Dermis microvascular lymphatic vessel endothelial cell (primary cell): ENCODE measurements at regions not wholly inside any gene's neighbourhood (a gene's known extent, or its start where the extent isn't known, plus 50 kb on each side); places are given as distances from the start of the nearest gene placed in this dataset.

Source experiments
- DNase-seq, 2 donors: peaks; one replicate each; pipeline versions ENCODE4 v3.0.0 to v3.0.0-alpha.2; 2010; ENCODE audit warnings: low read depth in 2 of 2

DNA sequence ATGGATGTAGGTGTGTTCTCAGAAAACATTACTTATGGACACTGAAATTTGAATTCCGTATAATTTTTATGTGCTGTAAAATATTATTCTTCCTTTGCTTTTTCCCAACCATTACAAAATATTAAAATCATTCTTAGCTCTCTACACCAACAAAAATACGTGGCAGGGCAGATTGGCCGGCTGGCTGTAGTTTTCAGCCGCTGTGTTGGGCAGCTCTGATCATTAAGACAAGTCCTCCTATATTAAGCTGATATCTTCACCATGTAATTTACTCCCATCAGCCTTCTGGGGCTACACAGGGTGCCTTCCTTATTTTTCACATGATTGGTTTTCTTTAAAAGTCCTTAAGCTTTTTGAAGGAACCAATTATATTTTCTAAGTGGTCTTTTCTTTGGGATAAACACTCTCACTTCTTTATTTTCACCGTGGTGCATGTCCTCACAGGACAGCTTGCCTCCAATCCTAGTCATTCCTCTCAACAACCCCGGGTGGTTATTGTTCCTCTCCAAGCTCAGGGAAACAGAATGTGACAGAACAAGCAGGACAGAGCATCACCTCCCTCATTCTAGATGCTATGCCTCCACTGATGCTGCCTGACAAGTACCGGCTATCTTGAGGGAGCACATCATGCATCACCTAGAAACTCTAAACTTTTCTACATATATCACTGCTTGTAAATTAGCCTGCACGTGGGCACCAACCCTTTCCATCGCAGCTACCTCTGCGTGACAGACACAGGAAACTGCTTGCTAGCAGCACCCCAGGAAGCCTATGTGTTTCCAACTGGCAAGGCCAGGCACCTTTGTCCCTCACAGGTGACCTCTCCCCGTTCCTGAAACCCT, 362.3 kb downstream of the MYCN start:
- no peak for DNase-seq

DNA sequence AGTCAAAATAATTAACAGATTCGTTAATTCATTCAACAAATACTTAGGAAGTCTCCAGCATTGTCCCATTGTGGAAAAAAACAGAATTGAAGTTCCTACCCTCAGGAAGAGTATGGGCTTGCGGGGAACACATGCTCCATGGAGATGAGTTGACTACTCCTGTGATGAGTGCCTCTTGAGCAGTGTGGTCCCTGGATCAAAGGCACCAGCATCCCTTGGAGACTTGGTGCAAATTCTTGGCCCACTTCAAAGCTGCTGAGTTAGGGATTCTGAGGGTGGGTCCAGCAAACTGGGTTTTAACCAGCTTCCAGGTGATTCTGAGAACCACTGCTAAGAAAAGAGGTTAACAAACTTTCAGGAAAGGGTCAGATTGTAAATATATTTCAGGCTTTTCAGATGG, 361.6 kb downstream of the MYCN start:
- no peak for DNase-seq

DNA sequence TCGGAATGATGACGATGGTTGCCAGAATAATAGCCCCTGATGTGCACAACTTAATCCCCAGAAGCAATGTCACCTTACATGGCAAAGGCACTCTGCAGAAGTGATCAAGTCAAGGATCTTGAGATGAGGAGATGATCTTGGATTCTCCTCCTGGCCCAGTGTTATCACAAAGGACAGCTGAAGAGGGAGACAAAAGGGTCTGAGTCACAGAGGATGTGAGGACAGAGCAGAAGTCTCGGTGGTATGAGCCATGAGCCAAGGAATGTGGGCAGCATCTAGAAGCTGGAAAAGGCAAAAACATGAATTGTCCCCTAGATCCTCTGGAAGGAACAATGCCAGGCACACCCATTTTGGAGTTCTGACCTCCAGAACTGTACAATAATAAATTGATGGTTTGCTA, 358.5 kb downstream of the MYCN start:
- DNase-seq = no peak

DNA sequence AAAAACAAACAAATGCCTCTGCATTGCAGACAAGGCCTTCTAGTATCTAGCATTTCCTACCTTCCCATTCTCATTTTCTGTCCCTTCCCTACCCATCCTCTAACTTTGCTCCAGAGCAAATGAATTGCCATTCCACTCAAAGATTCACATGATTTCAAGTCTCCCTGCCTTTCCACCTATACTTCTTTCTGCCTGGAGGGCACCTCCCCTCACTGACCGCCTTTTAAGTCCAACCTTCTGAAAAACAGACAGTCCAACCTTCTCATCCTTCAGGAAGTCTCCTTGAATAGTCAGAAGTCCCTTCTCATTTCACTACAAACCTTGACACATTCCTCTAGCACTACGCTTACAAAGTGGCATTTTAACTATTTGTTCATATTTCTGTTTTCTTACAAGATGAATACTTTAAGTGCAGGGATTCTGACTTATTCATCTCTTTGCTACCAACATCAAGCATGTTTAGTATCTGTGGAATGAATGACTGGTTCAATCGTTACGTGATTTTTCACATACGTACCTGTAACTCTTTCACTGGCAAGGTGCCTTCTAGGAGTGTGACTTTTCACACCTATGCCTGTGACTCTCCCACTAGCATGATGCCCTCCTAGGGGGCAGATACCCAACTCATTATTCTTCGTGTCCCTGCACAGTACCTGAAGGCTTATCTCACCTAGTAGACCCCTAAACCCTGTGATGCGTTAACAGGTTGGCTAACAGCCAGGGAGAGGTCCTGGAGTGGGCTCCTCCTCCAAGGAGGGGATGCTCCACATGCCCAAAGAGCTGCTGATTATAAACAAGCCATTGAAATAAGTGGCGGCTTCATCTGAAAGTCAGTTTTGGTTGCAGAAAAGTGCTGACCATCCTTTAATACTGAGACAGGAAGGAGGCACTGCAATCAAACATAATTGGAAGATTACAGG, 356.2 kb downstream of the MYCN start:
- DNase-seq = no peak

DNA sequence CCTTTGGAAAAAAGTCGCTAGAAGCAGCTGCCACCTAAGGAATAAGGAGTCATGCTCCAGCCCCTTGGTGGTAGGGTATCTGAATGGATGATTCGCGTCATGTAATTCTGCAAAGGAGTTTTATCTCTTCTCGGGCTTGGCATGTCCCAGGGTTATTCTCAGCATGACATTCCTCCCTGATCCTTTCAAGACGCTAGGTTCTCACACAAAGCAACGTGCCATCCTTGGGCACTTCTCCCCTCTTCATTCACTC, 355.6 kb downstream of the MYCN start:
- DNase-seq = no peak

DNA sequence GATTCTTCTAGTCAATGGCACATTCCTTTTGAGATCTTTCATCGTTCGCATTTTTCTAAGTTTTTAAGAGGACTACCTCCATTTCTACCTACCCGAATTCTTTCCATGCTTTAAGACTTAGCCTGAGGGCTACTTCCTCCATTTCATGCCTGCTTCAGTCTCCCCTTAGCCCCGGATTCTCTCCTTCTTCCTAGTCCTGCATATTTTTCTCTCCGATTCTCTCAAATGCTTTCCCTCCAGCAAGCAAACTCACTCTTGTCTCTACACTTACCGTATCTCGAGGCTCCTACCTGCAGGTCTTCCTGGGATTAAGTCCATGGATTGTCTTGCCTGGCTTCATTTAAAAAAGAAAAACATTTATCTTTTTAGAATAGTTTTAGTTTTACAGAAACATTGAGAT, 354.4 kb downstream of the MYCN start:
- no peak for DNase-seq

DNA sequence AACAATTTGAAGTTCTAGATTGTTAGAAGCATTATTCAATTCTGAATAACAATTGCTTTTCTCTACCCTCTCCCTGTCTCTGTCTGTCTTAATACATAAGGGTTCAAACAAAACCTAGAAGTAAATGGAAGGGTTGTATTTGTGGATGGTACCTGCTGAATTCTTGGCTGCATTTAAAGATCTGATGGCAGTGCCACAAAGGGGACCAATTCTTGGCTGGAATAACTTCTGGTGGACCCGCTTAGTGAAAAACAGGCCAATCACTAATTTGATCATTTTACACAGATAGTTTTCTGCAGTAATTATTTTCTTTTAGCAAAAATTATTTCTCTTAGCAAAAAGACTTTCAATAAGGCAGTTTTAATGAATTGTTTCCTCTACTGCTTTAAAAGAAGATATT, 353.5 kb downstream of the MYCN start:
- no peak for DNase-seq

DNA sequence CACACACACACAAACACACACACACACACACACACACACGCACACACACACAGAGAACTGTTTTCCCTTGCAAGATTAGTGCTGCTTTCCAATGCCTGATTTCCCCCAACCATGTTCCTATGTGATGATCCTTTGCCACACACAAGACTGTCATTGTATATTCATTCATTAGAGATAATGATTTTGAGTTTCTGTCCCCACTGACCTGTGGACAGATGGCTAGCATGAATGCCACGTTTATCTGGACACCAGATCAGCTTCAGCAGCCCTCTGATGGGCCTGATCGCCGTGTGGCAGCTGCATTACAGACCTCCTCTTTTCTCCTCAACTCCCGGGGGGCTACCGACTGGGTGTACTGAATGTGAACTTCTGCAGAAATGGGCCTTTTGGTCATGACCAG, 353.0 kb downstream of the MYCN start:
- DNase-seq = no peak

DNA sequence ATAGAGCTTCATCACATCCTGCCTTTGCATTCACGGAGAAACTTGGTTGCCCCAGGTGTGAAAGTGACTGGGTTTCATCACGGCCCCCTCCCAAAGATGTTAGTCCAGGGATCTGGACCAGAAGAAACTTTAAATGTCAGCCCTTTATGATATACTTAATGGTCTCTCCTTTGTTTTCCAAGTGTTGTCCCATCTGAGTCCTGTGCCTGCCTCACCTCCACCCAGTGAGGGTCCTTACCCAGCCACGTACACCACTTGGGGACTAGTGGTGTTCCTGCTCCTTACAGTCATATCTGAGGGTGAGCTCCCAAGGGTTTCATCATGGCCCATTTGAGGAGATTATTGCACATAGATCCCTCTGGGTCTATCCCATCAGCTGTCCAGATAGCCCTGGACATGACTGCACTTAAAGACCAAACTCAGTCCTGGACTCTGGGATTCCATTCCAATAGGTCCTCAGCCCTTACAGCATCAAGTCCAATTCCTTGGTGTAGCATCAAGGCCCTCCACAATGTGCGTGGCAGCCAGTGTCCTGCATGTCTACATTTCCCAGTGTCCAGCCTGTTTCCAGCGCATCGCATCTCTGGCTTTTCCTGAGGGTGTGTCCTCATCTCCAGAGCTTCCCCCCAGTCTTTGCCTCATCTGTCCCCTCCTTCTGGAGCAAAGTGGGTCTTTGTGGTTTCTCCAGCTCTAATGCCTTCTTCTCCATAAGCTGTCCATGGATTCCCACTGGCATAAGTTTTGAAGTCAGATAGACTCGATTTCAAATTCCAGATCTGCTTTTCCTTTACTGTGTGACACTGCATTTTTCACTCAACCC, 351.6 kb downstream of the MYCN start:
- DNase-seq = no peak

DNA sequence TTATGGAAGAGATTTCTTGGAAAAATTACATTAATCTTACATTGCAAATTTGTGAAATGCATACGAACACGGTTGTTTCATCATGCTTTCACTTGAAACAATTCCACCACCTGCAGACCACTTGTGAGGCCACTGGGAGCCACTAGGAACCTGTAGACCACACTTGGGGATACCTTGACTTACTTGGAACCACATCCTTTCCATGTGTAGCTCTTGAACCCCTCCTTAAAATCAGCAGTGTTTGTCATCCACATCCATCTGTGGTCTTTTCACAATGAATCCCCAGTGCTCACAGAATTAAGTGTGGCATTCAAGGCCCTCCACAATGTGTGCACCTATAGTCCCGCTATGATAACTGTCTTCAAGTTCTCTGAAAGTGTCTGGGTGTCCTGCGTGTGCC, 350.9 kb downstream of the MYCN start:
- DNase-seq = no peak

DNA sequence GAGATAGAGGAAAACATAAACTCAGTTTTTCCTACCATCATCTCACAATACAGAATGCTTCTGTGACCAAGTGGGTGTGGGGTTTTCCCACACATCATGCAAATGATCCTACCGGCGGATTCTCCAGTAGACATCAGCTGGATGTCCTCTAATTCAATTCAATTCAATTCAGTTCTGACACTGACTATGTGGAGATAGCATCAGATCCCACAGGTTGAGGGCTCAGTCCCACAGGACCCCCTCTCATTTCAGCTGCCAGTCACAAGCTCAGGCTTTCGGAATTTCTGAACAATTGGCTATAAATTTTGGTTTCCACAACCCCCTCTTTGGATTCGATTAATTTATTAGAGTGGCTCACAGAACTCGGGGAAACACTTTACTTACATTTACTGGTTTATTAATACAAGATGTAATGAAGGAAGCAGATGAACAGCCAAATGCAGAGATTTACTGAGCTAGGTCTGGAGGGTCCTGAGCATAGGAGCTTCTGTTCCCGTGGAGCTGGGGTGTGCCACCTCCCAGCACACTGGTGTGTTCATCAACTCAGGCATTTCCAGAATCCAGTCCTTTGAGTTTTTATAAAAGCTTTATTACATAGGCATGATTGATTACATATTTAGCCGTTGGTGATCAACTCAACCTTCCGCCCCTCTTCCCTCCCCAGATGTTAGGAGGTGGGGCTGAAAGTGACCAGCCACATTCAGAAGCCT, 350.1 kb downstream of the MYCN start:
- DNase-seq = no peak

DNA sequence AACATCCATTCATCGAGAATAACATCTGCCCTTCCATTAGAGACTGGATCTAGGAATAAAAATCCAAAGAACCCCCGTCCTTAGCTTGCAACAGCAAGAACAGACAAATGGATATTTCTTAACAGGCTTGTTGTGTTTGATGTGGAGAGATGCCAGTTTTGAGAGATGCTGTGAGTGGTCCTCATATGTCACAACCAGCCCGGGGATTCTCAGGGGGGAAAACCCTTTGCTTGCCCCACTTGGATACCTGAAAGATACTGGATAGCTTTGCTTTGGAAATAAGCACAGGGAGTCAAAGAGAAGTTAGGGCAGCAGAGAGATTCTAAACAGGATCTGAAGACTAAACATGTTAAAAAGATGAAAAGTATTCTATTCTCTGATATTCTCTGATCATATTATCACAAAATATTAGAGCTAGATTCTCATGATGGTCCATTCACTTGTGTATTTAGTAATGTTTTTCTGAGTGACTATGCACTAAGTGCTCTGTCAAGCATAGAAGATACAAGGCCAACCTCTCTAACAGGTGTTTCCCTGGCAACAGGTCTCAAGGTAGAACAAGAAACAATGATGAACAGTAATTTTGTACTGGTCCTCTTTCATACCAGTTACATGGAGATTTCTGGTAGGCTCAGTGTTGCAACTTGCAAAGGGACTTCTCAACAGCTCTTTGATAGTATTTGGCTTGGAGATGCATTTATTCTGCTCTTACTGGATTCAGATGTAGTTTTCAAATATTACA, 348.2 kb downstream of the MYCN start:
- DNase-seq = no peak

DNA sequence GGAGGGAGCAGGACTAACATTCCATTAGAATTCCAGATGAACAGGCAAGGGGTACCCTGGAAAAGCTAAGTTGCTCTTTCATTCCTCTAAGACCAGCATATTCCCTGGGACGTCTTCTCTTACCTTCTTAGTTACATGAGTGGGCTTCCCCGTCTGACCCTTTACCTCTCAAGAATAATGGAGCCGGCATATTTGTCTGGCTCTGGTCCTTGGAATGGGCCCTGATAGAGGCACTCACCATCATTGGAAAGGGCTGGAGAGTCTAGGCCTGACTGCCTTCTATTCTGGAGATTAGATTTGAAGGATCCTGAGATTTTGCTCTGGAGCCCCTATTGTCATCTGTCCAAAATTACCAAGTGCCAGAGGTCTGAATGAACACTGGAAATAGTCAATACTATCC, 347.5 kb downstream of the MYCN start:
- no peak for DNase-seq

DNA sequence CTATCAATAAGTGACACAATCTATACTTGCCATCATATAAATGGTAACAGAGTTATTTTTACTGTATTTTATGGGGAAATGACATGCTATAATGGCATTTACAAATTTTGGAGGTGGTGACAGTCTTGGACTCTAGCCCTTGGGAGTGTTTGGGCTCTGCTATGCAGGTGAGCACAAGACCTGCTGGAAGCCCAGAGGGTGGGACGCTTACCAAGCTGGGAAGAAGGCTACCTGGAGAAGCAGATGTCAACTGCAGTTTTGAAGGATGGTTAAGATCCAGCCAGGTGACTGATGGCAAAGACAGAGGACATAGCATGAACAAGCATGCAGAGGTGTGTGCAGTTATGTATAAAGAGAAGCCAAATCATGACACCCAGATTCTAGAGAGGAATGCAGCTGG, 346.9 kb downstream of the MYCN start:
- no peak for DNase-seq

DNA sequence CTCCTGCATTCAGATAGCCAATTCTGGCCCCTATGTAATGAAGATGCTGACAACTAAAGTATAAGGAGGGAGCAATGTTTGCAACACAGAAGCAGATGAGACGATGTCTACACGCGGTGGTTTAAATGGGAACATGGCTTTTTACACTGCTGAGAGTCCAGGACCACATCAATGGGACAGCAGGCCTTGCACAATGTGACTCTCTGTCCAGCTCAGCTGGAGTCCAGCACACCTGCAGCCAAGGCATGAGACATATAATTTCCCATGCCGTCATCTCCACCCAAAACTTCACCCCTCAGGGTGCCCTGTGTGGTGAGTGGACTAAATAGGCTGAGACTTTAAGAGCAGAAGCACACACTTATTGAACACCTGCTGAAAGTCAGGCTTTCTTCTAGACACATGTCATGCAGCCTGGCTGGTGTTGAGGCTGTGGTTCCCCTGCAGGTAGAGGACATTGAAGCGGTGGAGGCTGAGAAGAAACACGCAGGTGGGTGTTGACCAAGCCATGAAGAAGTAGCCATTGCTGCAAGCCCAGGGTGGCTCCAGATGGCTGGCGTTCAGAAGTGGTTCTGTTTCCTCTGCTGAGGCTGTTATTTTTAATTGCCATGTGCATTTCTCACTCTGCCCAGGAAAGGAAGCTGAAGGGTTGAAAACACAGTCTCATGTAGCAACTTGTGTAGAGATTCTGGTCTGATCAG, 345.6 kb downstream of the MYCN start:
- DNase-seq = no peak

DNA sequence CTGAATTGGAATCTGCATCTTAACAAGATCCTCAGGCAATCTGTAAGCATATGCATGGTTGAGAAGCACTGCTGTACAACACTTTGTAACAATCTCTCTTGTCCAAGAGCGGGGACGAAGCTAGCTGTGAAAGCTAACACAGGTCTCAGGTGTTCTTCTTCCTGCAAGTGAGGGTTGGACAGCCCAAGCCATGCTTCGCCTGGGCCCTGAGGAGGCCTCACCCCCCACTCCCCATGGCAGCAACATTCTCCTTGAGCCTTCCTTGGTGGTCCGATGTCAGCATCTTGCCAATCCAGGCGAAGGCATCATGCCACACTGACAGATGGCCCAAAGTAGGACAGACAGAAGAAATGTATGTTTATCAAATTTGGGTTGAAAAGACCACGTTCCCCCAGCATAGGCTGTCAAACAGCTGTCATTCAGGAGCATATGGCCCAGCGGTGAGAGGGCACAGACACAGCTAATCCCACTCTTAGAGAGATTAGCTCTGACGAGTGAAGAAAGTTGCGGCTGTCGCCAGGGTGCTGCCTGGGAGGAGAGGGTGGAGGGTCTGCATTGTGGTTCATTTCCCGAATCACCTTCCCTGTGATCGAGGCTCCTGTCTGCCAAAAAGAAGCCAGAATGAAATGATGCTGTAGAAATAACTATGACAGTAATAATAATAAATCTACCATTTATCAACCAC, 344.7 kb downstream of the MYCN start:
- DNase-seq = no peak

DNA sequence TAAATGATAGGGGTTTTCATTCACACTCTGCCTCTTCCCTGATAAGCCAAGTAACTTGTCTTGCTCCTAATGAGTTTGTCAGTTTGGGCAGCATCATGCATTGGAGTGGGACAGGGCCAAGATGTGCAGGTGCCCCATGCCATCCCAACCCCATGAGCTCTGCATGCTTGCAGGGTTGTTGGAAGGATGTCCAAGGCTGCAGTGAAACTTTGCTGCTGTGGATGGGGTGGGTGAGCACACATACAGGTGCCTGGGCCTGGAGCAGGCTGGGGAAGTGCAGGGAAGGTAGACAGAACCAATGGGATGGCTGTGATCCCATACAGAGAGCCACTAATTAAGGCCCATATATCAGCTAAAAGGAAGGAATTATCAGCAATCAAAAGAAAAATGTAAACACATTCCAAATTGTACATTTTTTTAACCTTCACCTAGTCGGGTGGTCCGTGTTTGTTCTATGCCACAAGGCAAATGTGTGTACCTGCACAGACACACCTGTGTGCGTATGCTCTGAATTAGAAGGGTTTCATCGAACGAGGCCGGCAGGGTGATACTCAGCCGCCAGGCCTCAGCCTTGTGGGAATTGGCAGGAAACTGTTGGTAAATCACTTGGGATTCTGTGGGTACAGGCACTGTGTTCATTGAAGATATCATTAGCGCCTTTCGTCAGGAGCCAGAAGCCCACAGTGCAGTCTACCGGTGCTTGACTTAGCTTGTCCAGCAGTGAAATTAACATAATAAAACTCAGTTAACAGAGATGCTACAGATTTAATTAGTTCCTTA, 342.9 kb downstream of the MYCN start:
- no peak for DNase-seq

DNA sequence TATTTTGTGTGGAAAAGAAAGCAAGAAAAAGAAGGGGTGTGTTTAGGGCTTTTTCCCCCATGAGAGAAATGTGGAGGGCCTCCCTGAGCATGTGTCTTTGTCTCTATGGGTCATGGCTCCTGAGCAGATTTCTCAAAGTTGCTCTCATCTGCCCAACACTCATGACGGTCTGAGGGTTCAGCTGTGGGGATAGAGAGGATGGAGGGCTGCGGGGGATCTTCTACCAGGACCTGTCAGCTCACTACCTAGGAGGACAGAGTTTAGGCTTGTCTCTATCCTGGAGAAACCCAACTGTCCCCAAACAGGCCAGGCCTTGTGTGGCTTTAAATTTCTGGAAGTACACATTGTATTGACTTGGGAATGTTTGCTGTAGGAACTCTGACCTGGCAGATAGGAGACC, 342.2 kb downstream of the MYCN start:
- no peak for DNase-seq
